ENCODE measurements at regions not wholly inside any gene's neighbourhood (a gene's known extent, or its start where the extent isn't known, plus 50 kb on each side); places are given as distances from the start of the nearest gene placed in this dataset.

GRCh38 chr2:217338306-217338916, 478.5 kb upstream of the TNP1 start:
- H3K4me1 Mint-ChIP-seq: no peaks in the 10 kb centered on the region
- no peaks in the 10 kb centered on the region for H3K9me3 Mint-ChIP-seq
- no peak for ATAC-seq (replicated peaks; ENCODE audit: extremely low read depth, poor library complexity, severe bottlenecking)
- no peak overlapping the region for H3K4me3 Mint-ChIP-seq
- H3K27me3 Mint-ChIP-seq: no peaks in the 10 kb centered on the region
- H3K36me3 Mint-ChIP-seq (ENCODE audit: insufficient read depth): no peaks in the 10 kb centered on the region
- H3K27ac Mint-ChIP-seq (ENCODE audit: low read depth): no peak overlapping the region
- no peak for DNase-seq (ENCODE audit: low spot score in 2 of 2)

DNA sequence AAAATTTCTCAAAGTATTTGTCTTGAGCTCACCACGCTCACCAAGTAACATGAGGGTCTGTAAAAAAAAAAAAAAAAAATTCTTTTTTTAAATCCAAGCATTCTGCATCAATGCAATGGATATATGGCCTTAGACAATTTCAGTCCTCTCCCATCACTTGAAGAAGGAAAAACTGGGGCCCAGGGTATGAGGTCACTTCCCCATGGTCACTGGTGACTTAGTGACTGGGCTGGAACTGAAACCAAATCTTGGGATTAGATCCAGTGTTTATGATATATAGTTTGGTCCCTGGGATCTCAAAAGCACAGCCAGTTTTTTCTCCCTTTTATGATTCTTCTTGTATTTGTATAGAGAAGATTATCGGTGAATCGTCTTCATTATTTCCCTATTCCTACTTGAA, 477.9 kb upstream of the TNP1 start:
- DNase-seq (ENCODE audit: low spot score in 2 of 2) (no peak), ATAC-seq (replicated peaks; ENCODE audit: extremely low read depth, poor library complexity, severe bottlenecking) (no peak)
- no peak overlapping the region for H3K4me3 Mint-ChIP-seq
- no peak overlapping the region for H3K27ac Mint-ChIP-seq (ENCODE audit: low read depth)
- no peaks in the 10 kb centered on the region for H3K4me1 Mint-ChIP-seq
- H3K36me3 Mint-ChIP-seq (ENCODE audit: insufficient read depth): no peaks in the 10 kb centered on the region
- no peaks in the 10 kb centered on the region for H3K27me3 Mint-ChIP-seq
- H3K9me3 Mint-ChIP-seq: no peaks in the 10 kb centered on the region

DNA sequence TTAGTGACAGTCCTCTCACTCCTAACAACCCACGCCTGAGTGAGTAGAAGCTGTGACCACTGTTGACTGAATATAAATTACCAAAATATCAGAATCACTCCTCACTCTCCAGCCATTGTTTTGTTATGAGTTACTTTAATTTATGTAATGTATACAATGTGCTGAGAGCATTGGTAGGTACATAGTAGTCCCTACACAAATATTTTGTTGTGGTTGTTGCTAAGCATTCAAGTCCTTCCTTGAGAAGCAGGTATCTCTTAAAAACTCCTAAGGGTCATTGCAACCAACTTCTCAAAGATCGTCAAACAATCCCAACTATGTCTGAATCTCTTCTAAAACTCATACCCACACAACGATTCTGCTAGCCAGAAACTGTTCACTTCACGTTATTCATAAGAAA, 476.8 kb upstream of the TNP1 start:
- no peak for ATAC-seq (replicated peaks; ENCODE audit: extremely low read depth, poor library complexity, severe bottlenecking)
- no peaks in the 10 kb centered on the region for H3K27me3 Mint-ChIP-seq
- no peak for DNase-seq (ENCODE audit: low spot score in 2 of 2)
- H3K36me3 Mint-ChIP-seq (ENCODE audit: insufficient read depth): no peaks in the 10 kb centered on the region
- no peak overlapping the region for H3K27ac Mint-ChIP-seq (ENCODE audit: low read depth)
- H3K4me1 Mint-ChIP-seq: no peaks in the 10 kb centered on the region
- no peaks in the 10 kb centered on the region for H3K9me3 Mint-ChIP-seq
- H3K4me3 Mint-ChIP-seq: no peak overlapping the region

- Mint-ChIP-seq H3K4me3 (no peak overlapping the region), H3K27me3 (no peaks in the 10 kb centered on the region), H3K9me3 (no peaks in the 10 kb centered on the region), H3K4me1 (no peaks in the 10 kb centered on the region), H3K27ac (ENCODE audit: low read depth) (no peak overlapping the region), H3K36me3 (ENCODE audit: insufficient read depth) (no peaks in the 10 kb centered on the region)
- ATAC-seq (replicated peaks; ENCODE audit: extremely low read depth, poor library complexity, severe bottlenecking) (no peak), DNase-seq (ENCODE audit: low spot score in 2 of 2) (no peak)
Measured at GRCh38 chr2:217335341-217335966, 475.6 kb upstream of the TNP1 start.

DNA sequence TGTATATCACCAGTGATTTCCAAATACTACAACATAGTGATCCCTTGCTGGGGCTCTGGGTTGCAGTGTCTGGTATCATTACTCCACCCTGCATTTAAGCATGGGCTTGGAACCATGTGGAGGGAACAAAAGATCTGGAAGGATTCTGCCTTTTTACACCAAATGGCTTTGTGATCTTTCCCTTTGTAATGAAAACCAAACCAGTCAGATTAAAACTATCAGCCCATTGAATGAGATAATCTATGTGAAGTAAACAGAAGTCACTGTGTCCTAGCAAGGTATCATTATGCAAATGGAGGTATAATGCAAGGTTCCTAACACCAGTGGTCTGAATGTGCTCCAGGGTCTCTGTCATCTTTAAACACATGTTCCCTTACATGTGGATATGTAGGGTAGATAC, 474.7 kb upstream of the TNP1 start:
- Mint-ChIP-seq H3K4me1 (no peaks in the 10 kb centered on the region), H3K27me3 (no peaks in the 10 kb centered on the region), H3K9me3 (no peaks in the 10 kb centered on the region), H3K4me3 (no peak overlapping the region), H3K36me3 (ENCODE audit: insufficient read depth) (no peaks in the 10 kb centered on the region), H3K27ac (ENCODE audit: low read depth) (no peak overlapping the region)
- ATAC-seq (replicated peaks; ENCODE audit: extremely low read depth, poor library complexity, severe bottlenecking) (no peak), DNase-seq (ENCODE audit: low spot score in 2 of 2) (no peak)

DNA sequence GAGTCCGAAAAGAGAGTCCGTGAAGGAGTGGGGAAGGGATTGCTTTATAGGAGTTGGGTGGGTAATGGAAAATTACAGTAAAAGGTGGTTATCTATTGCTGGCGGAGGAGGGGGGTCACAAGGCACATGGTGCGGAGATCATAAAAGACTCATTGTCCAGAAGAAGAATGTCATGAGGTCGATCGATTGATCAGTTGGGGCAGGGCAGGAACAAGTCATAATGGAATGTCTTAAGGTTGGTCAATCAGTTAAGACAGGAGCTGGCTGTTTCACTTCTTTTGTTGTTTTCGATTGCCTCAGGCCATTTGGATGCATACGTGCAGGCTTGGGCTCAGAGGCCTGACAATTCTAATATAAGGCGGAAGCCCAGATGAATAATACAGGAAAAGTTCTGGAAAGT, 473.0 kb upstream of the TNP1 start:
- no peaks in the 10 kb centered on the region for H3K4me1 Mint-ChIP-seq
- H3K36me3 Mint-ChIP-seq (ENCODE audit: insufficient read depth): no peaks in the 10 kb centered on the region
- H3K27me3 Mint-ChIP-seq: no peaks in the 10 kb centered on the region
- DNase-seq (ENCODE audit: low spot score in 2 of 2): no peak
- H3K27ac Mint-ChIP-seq (ENCODE audit: low read depth): no peak overlapping the region
- H3K4me3 Mint-ChIP-seq: no peak overlapping the region
- ATAC-seq (replicated peaks; ENCODE audit: extremely low read depth, poor library complexity, severe bottlenecking): no peak
- H3K9me3 Mint-ChIP-seq: no peaks in the 10 kb centered on the region

- Mint-ChIP-seq H3K4me3 (no peak overlapping the region), H3K36me3 (ENCODE audit: insufficient read depth) (no peaks in the 10 kb centered on the region), H3K4me1 (no peaks in the 10 kb centered on the region), H3K27me3 (no peaks in the 10 kb centered on the region), H3K27ac (ENCODE audit: low read depth) (no peak overlapping the region), H3K9me3 (no peaks in the 10 kb centered on the region)
- DNase-seq (ENCODE audit: low spot score in 2 of 2) (no peak), ATAC-seq (replicated peaks; ENCODE audit: extremely low read depth, poor library complexity, severe bottlenecking) (no peak)
Measured at GRCh38 chr2:217332417-217332791, 472.5 kb upstream of the TNP1 start.

GRCh38 chr2:217331523-217332416, 471.9 kb upstream of the TNP1 start:
- H3K27me3 Mint-ChIP-seq: no peaks in the 10 kb centered on the region
- H3K9me3 Mint-ChIP-seq: no peaks in the 10 kb centered on the region
- no peaks in the 10 kb centered on the region for H3K4me1 Mint-ChIP-seq
- no peaks in the 10 kb centered on the region for H3K36me3 Mint-ChIP-seq (ENCODE audit: insufficient read depth)
- H3K4me3 Mint-ChIP-seq: no peak overlapping the region
- DNase-seq (ENCODE audit: low spot score in 2 of 2) (no peak), ATAC-seq (replicated peaks; ENCODE audit: extremely low read depth, poor library complexity, severe bottlenecking) (no peak)
- no peak overlapping the region for H3K27ac Mint-ChIP-seq (ENCODE audit: low read depth)

GRCh38 chr2:217330647-217331046, 470.8 kb upstream of the TNP1 start:
- no peak for ATAC-seq (replicated peaks; ENCODE audit: extremely low read depth, poor library complexity, severe bottlenecking)
- H3K27ac Mint-ChIP-seq (ENCODE audit: low read depth): no peak overlapping the region
- H3K4me3 Mint-ChIP-seq: no peak overlapping the region
- peaks cover 3% of the 10 kb centered on the region for H3K9me3 Mint-ChIP-seq
- DNase-seq (ENCODE audit: low spot score in 2 of 2): no peak
- H3K36me3 Mint-ChIP-seq (ENCODE audit: insufficient read depth): no peaks in the 10 kb centered on the region
- H3K27me3 Mint-ChIP-seq: peaks cover 4% of the 10 kb centered on the region
- no peaks in the 10 kb centered on the region for H3K4me1 Mint-ChIP-seq

DNA sequence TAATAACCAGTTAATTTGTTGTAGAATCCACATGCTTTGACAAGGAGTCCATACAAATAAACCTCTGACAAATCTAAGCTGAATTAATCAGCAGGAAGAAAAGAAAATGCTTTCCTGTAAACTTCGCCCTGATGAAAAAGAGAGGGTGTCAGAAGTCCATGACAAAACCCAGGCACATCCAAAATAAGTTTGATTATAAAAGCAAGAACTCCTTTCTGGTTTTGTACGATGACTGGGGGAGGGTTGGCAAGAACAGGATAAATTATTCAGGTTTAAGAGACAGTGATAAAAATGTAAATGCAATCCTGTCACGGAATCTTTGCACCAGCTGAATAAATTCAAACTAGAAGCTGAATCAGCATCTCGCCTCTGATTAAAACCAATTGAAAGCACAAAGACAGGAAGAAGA, 469.2 kb upstream of the TNP1 start:
- H3K4me3 Mint-ChIP-seq: no peak overlapping the region
- no peak overlapping the region for H3K27ac Mint-ChIP-seq (ENCODE audit: low read depth)
- H3K4me1 Mint-ChIP-seq: no peaks in the 10 kb centered on the region
- peaks cover 15% of the 10 kb centered on the region for H3K9me3 Mint-ChIP-seq
- ATAC-seq (replicated peaks; ENCODE audit: extremely low read depth, poor library complexity, severe bottlenecking): no peak
- H3K36me3 Mint-ChIP-seq (ENCODE audit: insufficient read depth): no peaks in the 10 kb centered on the region
- peaks cover 8% of the 10 kb centered on the region for H3K27me3 Mint-ChIP-seq
- no peak for DNase-seq (ENCODE audit: low spot score in 2 of 2)

DNA sequence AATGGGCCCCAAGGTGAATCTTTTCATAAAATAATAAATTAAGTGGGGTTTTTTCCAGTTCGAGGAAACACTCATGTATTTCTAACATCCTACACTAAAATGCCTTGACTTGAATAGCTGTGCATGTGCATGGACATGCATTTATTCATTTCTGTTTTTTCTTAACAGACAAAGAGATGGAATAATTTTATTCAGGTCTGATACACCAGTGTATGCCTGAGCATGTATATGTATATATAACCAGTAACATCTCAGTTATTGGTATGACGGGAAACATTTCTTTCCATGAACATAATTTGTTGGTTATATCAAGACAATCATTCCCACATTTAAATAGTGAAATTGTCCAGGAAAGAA, 468.7 kb upstream of the TNP1 start:
- Mint-ChIP-seq H3K9me3 (peaks cover 18% of the 10 kb centered on the region), H3K27ac (ENCODE audit: low read depth) (no peak overlapping the region), H3K27me3 (peaks cover 8% of the 10 kb centered on the region), H3K4me3 (no peak overlapping the region), H3K36me3 (ENCODE audit: insufficient read depth) (no peaks in the 10 kb centered on the region), H3K4me1 (no peaks in the 10 kb centered on the region)
- no peak for DNase-seq (ENCODE audit: low spot score in 2 of 2)
- ATAC-seq (replicated peaks; ENCODE audit: extremely low read depth, poor library complexity, severe bottlenecking): no peak

GRCh38 chr2:217327953-217328621, 468.2 kb upstream of the TNP1 start:
- Mint-ChIP-seq H3K4me3 (no peak overlapping the region), H3K36me3 (ENCODE audit: insufficient read depth) (no peaks in the 10 kb centered on the region), H3K9me3 (peaks cover 18% of the 10 kb centered on the region), H3K4me1 (no peaks in the 10 kb centered on the region), H3K27ac (ENCODE audit: low read depth) (no peak overlapping the region), H3K27me3 (peaks cover 8% of the 10 kb centered on the region)
- ATAC-seq (replicated peaks; ENCODE audit: extremely low read depth, poor library complexity, severe bottlenecking) (no peak), DNase-seq (ENCODE audit: low spot score in 2 of 2) (no peak)
